GM19438 (cell line): ENCODE measurements at regions not wholly inside any gene's neighbourhood (a gene's known extent, or its start where the extent isn't known, plus 50 kb on each side); places are given as distances from the start of the nearest gene placed in this dataset.

ENCODE experiments used
- ATAC-seq: cut with Tn5 transposase; IDR thresholded peaks from one replicate; pipeline ENCODE4 v1.9.1; 2021; ENCODE audit warnings: low read depth; ENCODE audit not compliant: unreplicated experiment

- no peak for ATAC-seq
These were observed 160.4 kb downstream of the GATB start for GRCh38 chr4:151600432-151600831.

DNA sequence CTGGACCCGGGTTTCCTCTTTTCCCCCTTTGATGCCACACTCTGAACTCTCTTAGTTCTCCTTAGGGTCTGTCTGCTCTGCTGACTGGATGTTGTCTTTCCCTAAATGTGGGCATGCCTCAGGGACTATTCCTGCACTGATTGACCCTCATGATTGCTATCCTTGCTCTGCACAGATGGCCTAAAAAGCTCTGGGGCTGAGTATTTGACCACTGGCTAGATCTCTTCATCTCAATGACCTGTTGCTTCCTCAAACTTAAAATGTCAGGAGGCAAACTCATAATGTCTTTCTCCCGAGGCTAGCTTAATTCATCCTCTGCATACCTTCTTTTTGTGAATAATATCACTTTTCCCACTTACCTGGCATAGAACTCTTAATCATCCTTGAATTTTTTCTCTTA, 157.4 kb downstream of the GATB start:
- ATAC-seq: no peak

DNA sequence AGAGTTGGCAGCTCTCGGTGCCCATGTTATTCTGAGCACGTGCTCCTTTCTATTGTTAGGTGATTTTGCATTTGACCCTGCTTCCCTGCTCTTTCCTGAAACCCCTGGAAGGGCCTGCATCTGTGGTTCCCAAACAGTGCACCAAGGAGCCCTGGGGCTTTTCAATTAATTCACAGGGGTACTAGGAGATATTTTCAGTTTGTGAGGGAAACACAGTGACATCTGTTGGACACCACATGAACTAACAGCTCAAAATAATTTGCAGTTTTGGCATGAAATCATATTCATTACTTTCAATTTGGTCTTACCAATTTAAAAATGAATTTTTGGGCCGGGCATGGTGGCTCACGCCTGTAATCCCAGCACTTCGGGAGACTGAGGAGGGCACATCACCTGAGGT, 156.6 kb downstream of the GATB start:
- no peak for ATAC-seq

DNA sequence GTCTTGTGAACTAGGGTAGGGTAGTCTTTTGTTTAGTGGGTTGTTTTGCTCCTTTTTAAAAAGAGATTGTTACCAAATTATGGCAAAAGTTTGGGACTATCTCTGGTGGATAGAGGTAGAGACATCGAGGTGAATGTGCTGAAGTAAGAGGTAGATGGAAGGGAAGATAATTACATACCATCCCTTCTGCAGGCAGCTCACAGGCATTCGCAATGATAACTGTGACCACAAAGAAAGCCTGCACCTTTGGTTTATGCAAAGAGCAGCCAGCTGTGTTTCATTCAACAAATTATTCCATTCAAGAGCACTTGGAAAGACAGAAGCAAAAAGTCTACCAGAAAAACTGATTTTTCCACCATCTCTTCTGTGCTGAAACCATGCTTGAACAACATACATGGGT, 155.6 kb downstream of the GATB start:
- ATAC-seq: no peak

DNA sequence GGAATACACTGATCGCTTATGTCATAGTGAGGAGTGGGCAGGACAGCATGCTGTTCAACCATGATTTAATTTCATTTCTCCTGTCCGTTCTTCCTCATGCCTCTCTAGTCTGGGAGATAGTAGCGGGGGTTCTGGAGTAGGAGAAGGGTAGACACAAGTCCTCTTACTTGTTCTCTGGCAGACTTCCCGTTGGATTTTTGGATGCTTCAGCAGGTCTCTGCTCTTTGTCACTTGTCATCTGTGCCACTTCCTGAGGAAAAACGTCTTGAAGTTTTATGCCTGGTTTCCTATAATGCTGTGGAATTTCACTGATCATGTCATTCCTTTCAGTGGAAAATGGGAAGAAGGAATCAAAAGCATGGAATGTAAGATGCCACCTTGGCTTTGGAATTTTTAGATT, 154.7 kb downstream of the GATB start:
- no peak for ATAC-seq

GRCh38 chr4:151610229-151610628, 150.6 kb downstream of the GATB start:
- no peak for ATAC-seq

GRCh38 chr4:151611960-151612359, 148.8 kb downstream of the GATB start:
- no peak for ATAC-seq

DNA sequence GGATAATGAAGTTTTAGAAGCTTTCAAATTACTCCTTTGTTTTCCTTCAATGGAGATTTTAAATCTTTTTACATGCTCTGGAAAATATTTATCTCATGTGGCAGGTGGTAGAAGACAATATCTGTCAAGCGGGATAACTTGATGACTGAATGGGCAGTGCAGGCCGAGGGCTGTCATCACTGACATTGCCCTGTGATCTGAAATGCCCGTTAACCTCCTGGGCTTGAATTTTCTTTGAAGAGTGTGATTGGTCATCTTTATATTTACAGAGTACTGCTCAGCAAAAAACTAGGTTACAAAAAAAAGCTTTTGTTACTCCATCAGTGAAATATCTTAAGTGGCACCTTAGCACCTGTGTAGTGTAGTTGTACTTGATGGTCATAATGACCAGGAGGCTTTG, 147.5 kb downstream of the GATB start:
- ATAC-seq: no peak

DNA sequence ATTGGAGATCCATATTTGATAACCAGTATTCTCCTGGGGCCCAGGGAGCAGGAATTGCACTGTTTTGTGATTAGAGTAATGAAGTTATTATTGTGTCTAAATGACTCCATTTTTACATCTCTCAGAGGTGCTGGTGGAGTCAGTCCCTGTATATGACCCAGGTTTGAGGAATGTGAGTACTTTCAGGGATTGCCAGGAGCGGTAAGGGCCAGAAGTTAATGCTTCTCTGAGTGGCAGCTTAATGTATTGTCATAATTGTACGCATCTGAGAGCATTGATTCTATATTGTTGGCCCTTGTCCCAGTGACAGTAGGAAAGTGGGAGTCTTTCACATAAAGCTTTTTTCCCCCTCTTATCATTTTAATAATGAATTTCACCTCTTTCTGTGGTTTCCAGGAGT, 146.2 kb downstream of the GATB start:
- ATAC-seq: no peak

DNA sequence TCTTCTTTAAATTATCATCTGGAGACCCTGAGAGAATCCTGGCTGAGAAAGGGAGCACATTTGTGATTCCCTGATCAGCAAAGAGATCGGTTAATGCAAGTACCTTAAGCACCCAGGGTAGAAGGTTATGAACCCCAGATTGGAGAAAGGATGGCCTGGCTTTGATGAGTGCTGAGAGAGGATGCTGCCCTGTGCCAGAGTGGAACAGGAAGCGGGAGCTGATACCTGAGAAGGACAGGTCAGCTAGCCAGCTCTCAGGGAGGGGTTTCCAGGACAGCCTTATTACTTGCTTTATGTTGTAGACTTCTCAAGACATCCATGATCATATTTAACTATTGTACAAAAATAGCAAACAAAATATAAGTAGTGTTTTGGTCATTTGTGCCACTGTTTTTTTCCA, 141.9 kb downstream of the GATB start:
- no peak for ATAC-seq

DNA sequence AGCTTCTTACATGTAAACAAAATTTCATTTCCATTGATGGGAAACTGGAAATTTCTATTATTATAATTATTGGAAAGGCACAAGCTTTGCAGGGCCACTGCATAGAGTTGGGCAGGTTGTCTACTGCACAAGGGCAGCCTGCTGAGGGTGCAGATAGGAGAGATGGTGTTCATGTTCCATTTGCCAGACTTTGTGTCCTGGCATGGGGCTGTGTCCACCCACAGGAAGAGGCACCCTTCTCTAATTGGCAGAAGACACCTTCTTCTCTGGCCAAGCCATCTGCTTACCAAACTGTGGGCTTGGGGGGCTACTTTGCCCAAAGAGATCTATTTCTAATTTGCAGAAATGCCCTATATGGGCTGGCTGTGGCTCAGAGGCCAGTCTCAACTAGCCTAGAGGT, 140.7 kb downstream of the GATB start:
- ATAC-seq: no peak
